ENCODE measurements at regions not wholly inside any gene's neighbourhood (a gene's known extent, or its start where the extent isn't known, plus 50 kb on each side); places are given as distances from the start of the nearest gene placed in this dataset.

DNA sequence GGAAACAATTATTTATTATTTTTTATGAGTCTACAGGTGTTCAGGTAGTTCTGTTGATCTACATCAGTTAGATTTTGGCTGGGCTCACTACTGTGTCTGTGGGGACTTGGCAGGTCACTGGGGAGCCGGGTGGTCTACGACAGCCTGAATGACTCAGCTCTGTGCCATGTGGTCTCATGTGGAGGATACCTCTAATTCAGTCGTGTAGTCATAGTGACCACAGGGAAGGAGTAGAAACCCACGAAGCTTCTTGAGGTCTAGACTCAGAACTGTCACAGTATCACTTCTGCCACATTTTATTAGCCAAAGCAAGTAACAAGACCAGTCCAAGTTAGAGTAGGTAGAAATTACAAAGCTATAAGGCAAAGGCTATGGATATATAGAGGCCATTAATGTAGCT, 64.7 kb upstream of the GRAMD2B start:
- no peak for DNase-seq (ENCODE audit: low spot score)

DNA sequence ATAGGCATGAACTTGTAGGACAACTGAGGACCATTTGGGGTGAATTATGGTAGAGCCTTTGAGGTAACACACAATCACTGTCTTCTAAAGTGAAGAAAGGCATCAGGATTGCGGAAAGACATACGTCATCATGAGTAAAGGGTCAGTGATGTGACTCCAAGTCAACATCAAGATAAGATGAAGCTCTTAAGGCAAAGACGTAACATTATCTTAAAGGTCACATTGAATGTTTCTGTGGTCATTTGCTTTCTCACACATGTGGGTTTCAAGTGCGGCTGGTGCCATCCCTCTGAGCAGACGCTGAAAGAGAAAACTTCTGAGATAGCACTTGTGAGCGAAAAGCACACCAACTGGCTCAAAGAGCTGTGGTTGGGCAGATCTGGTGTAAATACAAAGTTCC, 63.3 kb upstream of the GRAMD2B start:
- DNase-seq (ENCODE audit: low spot score), result no peak

DNA sequence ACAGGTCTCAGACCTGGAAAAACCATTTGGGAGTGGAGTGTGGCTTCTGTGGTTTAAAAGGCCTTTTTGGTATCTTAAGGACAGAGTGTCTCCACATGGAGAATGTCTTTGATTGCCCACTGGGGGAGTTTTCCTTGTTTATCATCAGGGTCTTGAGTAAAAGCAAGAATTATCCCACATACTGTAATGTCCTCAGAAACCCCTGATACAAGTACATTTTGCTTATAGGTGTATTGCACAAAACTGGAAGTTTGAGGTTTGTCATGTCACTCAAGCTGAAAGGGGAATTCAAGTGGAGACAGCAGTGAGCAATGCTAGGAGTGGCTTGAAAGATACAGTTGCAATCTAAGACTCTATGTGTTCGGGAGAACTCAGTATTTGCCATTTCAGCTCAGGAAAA, 62.7 kb upstream of the GRAMD2B start:
- no peak for DNase-seq (ENCODE audit: low spot score)

DNA sequence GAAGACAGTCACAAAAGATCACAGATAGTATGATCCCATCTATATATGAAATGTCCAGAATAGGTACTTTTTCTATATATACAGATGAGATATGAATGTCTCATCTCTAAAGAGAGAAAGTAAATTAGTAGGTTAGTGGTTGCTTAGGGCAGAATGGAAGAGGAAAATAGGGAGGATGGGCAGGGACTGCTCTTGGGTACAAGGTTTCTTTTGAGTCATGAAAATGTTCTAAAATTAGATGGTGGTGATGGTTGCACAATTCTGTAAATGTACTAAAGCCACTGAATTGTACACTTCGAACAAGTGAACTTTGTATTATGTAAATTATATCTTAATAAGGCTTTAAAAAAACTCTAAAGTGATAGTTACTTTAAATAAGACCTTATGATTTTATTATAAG, 59.6 kb upstream of the GRAMD2B start:
- no peak for DNase-seq (ENCODE audit: low spot score)

DNA sequence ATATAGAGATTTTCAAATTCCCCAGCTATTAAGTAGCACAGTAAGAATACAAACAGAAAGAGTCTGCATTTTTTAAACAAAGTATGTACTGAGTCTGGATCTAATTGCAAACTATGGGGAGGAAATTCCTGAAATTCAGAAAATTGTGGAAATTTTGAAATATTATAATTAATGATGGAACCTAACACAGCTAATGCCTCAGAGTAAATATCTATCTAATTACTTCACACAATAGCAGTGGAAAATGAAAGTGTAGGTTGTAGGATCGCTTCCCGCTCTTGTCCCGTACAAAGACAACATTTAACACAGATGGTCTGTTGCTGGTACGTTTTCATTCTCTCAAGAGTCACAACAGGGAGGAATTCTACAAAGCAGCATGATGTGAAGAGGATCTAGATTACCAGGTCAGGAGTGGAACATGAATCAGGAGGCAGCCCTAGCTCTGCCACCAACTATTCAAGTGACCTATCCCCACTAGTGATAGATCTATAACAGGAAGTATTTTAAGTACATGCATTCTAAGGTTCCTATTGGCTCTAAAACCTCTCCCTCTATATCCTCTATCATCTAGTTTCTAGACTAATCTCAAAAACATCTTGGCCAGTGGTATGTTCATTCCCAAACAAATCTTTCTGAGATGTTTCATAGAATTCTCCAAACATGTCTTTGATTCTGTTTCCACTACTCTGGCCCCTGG, 58.9 kb upstream of the GRAMD2B start:
- DNase-seq (ENCODE audit: low spot score), result no peak

DNA sequence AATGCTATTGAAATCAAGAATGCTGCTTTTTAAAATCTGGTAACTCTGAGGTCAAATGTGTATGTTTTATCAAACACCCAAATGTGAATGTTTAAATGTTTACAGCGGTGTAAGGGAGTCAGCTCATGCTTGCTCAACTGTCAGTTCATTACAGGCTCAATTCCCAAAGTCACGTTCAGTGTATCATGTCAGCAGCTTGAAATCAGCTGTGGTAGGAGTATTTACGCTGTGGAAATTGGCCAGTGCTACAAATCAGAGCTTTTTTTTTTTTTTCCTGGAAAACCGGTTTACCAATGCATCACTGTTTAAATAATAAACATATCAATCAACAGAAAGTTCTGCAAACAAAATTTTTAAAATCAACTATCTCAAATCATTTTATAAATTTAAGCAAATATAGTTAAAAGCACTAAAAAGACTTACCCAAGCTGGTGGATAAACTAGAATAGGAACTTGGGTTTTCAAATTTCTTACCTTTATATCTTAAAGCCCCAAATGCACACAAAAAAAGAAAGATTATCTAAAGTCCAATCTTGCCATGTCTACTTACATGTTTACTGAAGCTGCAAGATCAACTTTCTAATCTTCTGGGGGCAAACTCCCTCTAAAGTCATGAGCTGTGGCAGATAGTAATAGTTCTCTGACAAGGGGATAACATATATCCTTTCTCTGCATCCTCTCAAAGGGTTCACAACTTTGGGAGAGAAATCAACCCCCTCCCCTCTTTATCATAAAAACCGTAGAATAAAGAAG, 57.6 kb upstream of the GRAMD2B start:
- DNase-seq (ENCODE audit: low spot score), result no peak

DNA sequence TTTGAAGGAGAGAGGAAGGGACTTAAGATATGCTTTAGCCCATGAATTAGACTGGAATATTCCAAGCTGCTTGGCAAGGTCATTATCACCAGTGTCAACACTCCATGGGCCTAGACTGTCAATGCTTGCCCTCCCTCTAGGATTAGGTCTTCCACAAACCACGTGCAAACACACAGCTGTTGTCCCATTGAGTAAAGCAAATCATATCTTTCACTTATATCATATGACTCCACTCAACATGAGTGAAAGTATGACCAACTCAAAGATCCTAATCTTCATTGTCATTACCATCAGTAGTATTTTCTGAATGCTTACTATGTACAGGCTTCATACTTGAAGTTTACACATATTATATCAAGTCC, 57.0 kb upstream of the GRAMD2B start:
- DNase-seq (ENCODE audit: low spot score), result no peak

DNA sequence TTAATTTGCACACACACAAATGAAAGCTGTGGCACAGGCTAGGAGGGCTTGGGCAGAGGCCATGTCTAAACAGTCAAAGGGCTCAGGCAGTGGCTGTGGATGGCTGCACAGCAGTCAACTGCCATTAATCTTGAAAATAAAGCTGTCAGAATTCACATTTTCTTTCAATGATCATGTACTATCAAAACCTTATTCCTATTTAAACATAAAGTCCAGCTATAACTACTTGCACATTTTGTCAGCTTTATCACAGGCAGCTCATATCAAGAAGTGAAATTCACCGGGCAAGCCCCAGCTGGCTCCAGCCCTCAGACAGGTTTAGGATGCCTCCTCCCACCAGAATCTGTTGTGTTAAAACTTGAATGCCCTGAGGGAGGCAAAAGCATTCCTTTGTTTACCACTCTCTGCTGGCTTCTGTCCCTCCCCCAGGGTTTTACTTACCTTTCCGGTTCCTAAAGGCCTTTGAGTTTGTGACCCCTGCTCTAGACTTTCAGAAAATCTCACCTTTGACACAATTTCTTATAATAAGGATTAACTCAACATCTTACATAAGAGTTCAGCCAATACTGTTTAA, 54.9 kb upstream of the GRAMD2B start:
- no peak for DNase-seq (ENCODE audit: low spot score)

DNA sequence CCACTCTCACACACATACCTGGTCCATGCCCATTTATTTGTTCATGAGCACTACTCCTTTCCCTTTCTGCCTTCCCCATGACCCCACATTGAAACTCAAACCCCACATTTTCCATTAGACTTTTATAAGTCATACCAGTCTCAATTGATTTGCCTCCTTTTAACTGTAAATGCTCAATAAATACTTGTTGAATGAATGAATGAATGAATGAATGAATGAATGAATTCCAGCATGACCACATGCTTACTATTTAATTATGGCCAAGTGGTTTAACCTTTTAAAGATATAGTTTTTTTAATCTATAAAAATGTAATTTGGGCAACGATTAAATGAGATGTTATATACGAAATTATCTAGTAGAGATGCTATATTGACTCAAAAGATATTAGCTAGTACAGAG, 54.1 kb upstream of the GRAMD2B start:
- DNase-seq (ENCODE audit: low spot score), result no peak

DNA sequence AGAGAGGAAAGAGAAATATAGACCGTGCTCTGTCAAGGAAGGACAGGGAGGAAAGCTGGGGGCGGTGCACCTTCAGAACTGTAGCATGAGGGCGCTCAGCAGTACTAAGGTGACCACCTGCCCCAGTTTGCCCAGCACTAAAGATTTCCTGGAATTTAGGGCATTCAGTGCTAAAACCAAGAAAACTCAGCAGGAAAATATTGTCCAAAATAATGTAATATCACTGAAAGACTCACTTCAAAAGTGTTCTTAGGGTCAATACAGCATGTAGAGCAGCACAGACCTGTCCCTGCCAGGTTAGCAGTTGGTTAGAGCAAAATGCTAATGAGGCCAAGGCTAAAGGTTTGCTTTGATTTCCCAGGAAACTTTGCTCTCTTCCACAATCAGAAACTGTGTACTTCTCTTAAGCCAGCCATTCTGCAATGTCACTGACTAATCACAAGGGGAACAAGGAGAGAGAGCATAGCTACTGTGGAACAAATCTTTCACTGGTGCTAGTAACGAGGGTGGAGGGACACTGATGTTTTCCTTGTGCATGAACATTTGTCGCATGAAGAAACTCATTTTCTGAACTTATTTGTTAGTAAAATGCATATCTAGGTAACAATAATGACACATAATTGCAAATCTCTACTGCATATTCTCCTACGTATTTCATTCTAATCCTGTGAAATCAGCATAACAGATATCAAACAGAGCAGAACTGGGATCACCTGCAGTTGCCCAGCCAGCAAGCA, 53.0 kb upstream of the GRAMD2B start:
- DNase-seq (ENCODE audit: low spot score), result no peak

DNA sequence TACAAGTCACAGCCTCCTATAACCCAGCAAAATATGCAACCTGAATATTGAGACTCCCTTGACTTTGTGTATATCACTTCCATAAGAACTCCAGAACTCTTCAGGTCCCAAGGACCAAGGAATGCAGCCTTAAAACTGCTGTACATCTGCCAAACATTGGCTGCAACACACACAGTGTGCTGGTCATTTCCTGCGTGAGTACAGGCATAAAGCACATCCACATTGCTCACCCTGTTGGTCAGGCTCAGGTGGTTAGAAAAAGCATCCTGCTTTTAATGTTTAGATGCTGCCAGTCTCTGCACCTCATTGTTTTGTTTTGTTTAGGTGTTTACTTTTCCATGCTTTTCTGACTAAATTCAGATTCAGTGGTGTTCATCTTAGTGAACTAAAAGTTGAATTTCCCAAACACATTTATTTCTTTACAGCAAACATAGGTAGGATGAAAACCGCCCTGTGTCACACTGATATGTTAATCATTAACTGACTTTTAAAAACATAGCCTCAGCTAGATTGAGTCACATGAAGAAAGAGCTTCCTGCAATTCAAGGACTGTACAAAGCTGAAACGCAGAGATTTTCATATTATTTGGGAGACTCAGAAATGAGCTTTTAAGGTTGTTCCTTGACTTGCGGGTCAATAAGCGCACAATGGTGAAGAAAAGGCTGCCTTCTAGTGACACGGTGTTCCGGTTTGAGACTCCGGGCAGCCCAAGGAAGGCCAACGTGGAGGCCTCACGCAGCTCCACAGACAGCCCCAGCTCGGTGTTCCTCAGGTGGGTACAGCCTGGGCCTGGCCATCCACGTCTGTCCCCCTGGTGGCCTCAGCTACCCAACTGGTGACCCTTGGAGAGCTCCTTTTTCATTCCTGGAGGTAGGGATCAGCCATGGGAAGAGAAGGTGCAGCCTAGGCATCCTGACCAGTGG, 52.2 kb upstream of the GRAMD2B start:
- no peak for DNase-seq (ENCODE audit: low spot score)

DNA sequence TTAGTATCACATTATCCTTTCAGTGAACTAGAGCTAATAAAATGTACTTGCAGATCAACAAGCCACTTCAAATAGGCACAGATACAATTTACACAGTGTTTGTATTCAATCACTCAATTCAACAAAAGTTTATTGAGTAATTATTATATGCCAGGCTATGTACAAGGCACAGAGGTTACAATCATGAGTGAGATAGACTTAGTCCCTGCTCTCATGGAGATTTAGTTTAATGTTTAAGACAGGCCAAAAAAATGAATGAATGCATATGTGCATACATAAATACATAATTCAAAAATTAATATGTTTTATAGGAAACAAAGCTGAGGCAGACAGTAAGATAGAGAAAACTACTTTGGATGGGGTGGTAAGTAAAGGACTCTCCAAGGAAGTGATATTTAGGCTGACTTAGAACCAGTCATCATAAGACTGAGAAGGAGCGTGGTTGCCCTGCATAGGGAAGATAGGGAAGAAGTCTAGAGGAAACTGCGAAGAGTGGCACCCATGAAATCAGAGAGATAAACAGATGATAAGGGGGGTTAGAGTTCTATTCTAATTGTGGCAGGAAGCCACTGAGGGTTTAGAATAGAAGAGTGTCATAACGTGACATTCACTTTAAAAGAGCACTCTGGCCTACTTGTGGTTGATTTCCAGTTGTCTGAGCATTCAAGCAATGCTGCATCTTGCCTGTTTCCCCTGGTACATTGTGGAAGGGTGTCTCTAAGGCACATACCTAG, 49.7 kb upstream of the GRAMD2B start:
- no peak for DNase-seq (ENCODE audit: low spot score)
